HG03103 (cell line): ENCODE measurements at regions not wholly inside any gene's neighbourhood (a gene's known extent, or its start where the extent isn't known, plus 50 kb on each side); places are given as distances from the start of the nearest gene placed in this dataset.
"Not testable (repeated sequence)": the region's sequence is repeated elsewhere in the genome, so short reads cannot be mapped to it uniquely, and the experiment has no call there.

ENCODE experiments used
- ATAC-seq: cut with Tn5 transposase; IDR thresholded peaks from one replicate; pipeline ENCODE4 v1.9.1; 2021; ENCODE audit warnings: low read depth; ENCODE audit not compliant: unreplicated experiment

DNA sequence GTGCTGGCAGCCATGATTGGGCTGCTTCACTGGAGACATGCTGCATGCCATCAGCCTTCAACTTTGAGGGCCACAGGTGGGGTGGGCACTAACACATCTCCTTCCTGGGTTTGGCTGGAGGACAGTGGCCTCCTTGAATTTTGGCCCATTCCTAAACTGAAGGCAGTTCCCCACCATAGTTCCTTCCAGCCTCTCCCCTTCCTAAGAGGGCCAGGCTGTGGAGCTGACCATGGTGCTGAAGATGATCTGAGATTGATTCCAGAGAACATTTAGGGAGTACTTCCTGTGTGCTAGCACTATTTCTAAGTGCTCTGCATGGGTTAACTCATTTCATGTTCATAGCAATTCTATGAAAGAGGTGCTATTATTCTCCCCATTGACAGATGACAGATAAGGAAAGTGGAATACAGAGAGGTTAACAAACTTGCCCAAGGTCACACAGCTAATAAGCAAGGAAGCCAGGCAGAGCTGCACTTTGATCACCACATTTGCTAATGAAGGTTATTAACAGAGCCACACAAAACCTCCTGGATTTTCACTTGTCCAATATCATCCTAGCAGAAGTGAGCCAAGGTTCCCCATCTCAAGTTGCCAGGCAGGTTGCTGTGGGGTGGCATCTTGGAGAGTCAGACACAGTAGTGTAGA lies 175.3 kb downstream of the ZIC5 start:
- no peak for ATAC-seq

DNA sequence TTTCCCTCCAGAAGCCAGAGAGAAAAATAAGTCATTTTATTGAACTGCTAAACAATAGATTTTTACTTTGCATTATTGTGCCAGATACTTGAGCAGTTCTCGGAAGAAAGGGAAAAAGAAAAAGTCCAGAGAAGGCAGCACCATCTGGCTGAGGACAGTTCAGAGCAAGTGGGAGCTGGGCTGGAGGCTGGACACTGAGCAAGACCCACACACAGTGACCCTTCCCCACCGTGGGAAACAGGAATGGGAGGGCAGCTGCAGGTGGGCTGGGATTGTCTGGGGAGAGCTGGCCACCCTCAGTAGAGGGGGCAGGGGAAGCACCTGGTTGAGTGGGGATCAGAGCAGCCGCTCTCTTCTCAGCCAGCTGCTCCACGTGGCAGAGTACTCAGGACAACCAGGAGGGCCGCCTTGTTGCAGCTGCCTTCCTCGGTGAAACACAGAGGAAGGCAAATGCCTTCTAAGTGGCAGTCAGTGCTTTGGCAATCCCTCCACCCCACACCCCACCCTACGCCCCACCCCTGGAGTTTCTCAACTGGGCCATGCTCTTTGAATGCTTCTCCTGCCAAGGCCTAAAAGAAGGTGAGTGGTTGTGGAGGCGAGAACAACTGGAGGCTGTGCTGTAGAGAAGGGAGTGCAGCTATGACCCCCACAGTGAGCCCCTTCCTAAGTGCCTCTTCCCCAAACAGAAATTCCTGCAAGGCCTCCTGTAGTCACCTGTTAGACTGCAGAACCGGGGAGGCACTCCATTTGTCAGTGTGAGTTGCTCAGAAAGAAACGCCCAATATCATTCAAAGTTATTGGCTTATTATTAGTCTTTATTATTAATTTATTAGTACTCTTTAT lies 179.3 kb downstream of the ZIC5 start:
- ATAC-seq = no peak

DNA sequence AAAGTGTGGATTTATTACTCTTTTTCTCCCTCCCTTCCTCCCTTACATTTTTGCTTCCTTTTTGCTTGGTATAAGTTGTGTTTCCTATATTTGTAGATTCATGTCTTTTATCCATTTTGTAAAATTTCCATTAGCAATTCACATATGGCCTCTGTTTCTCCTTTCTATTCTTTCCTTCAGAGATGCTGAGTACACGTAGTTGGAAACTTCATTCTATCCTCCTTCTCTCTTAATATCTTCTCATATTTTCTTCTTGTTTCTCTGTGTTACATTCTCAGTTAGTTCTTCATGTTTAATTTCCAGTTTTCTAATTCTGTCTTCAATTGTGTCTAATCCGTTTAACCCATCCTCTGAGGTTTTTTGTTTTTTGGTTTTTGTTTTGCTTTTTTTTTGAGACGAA lies 188.9 kb downstream of the ZIC5 start:
- no peak for ATAC-seq

DNA sequence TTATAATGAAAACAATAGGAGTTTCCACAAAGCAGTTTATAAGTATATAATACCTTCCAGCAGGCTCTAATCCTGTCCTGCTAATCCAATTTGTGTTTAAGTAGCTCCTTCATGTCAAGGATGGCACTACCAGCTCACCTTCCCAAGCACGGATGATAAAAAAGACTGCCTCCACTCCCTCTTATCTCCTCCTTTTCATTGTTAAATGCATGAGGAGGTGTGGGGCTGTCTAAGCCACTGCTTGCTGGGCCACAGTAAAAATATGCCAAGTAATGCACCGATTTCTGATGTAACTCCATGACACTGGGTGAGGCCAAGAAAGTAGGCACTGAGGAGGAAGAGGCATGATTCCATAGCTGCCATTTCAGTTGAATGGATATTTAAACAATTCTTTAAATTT lies 193.1 kb downstream of the ZIC5 start:
- ATAC-seq = no peak

DNA sequence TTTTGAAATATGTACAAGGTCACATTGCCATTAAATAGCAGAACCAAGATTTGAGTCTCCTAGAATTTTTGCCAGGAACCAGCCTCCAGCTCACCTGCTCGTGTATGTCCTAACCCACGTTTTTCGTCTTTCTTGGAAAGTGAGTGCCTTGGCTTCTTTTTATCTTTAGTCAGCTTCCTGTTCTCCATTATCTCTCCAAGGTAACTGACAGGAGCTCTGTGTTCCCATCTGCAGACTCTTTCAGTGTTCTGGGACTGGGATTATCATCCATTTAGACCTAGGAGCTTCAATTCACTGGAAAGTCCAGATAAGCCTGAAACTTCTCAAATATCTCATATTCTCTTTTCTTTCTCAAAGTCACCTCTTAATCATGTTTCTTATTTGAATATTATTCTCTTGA lies 193.7 kb downstream of the ZIC5 start:
- no peak for ATAC-seq

DNA sequence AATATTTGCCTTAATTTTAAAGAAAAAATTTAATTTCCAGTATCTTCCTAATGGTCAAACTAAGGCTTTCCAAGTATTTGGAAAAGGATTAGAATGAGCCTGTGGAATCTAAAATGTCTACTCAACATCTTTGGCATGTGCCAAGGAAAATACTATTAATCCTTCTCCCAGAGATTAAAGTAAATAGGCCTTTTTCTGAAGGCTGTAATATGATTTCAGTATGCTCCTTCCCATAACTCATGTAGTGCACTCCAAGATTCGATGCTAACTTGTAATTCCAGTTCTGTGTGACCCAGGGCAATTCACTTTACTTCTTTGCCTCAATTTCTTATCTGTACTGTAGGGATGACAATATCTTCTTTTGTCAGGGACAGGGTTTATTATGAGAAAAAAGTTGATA lies 196.9 kb downstream of the ZIC5 start:
- ATAC-seq = no peak

DNA sequence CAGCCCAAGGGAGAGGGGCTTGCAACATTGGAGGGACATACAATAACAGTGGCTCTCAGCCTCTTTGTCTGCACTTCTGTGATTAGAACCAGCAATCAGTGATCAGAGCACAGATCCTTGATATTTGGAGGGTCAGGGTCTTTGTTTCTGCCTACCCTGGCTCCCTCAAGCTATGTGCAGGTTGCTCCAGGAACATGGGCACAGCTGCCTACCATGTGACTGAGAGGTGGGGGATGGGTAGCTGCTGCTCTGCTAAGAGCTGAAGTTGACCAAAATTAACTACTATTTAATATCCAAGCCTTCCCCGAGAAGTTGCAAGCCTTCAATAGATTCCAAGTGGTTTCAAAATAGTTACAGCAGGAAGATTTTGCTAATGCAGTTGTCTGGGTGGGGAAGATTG lies 202.6 kb downstream of the ZIC5 start:
- no peak for ATAC-seq

DNA sequence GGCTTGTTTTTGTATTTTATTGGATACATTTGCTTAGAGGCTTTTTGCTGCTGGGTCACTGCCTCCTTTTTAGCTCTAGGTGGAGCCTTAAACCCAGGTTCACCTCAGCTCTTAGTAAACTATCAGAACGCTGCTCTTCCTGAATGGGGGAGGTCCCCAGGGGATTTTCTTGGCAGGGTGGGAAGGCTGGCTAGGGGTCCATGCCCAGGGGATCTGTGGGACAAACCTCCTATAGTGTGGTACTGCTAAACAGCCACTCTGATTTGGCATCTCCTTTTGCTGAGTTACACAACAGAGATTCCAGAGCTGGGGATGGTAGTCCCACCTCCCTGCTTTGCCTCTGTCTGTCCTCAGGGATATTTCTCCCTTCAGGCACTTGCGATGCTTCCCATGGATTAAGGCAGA lies 204.9 kb downstream of the ZIC5 start:
- ATAC-seq = no peak

DNA sequence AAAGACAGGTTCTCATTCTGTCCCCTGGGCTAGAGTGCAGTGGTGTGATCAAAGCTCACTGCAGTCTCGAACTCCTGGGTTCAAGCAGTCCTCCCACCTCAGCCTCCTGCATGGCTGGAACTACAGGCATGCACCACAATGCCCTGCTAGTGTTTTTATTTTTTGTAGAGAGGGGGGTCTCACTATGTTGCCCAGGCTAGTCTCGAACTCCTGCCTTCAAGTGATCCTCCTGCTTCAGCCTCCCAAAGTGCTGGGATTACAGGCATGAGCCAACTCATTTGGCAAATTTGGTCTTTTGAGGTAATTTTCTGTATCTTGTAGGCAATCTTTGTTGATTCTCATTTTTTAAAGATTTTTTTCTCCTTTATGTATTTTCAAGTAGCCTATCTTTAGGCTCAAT lies 205.7 kb downstream of the ZIC5 start:
- no peak for ATAC-seq

DNA sequence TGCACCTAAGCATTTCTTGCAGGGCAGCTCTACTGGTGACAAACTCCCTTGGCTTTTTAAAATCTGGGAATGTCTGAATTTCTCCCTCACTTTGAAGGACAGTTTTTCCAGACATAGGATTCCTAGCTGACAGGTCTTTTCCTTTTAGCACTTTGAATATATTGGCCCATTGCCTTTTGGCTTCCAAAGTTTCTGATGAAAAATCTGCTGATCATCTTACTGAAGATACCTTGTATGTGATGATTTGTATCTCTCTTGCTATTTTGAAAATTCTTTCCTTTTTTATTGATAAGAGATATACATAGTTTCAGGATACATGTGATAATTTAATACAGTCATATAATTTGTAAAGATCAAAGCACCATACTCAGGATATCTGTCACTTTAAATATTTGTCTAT lies 211.1 kb downstream of the ZIC5 start:
- ATAC-seq = no peak

DNA sequence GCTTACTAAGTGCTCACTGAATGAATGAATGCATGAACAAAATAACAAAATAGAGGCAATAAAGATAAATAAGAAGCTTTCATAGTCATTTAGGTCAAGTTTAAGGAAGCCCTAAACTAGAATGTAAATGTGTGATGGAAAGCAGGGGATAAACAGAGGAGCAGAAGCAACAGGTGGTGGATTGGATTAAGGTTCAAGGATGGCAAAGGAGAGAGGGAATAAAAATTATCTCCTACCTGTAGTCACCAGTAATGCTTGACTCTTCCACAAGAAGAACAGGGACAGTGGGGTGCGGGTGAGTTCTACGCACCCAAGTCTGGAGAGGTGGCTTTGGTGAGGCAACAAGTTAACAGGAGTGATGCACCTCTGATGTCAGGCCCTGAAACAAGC lies 212.4 kb downstream of the ZIC5 start:
- no peak for ATAC-seq

DNA sequence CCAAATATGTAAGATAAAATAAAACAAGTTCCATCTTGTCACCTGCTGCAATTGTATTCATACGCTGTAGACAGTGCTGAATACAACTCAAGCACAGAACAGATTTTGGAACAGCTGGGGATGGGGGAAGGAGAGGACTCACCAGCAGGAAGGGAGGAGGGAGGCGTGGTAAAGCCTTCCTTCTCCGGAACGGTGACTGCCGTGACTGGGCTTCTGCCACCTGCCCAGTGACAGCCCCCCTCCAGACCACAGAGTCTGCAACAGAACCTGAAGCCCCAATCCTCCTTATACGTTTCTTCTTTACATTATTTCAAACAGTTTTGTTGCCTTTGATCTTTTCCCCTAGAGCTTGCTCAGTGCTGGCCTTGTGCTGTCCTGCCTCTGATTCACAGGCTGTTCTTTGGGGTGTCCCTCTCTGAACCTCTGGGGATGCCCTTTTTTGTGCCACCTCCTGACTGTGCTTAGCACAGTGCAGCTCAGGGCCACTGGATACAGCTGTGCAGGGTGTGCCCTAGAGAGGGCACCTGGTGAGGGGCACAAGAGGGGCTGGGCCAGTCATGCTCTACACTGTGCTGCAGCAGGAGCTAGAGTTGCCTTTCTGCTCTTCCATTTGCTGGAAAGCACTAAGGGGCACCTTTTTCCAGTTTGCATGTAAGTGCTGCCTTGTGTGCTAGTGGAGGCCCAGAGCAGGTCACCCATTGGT lies 213.0 kb downstream of the ZIC5 start:
- no peak for ATAC-seq

DNA sequence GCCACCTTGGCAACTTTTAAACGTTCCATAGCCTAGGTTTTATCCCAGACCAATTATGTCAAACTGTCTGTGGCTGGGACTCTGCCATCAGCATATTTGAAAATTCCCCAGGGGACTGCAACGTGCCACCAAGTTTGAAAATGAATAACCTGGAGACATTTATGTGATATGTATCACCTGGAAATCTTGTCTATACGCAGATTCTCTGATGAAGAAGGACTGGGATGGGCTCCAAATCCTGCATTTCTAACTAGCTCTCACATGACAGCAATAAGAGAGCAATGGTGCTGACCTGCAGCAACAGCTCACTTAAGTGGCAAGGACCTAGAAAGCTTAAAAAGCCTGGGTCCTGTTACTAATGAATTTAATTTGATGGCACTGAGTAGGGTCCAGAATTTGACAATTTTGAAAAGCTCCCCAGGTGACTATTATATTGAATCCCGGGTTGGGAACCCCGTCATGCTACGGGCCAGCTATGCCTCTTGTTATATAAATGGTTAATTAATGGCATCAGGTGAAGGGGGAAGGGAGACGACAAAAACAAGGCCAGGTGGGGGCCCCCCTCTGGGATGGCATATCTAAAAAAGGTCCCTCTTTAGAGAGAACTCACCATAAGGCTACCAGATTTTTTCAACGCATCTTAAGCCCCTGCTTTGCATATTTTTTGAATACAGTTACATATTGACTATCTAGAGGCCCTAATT lies 213.7 kb downstream of the ZIC5 start:
- ATAC-seq = no peak

DNA sequence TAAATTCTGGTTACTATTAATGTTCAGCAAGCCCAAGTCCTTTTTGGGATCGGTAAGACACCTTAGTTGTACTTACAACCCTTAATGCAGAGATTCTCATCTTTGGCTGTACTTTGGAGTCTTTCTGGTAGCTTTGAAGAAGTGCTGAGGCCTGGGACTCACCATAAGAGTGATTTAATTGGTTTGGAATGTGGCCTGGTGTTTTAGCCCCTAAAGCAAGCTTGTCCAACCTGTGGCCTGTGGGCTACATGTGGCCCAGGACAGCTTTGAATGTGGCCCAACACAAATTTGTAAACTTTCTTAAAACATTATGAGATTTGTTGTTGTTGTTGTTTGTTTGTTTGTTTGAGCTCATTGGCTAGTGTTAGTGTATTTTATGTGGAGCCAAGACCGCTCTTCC lies 215.3 kb downstream of the ZIC5 start:
- no peak for ATAC-seq

DNA sequence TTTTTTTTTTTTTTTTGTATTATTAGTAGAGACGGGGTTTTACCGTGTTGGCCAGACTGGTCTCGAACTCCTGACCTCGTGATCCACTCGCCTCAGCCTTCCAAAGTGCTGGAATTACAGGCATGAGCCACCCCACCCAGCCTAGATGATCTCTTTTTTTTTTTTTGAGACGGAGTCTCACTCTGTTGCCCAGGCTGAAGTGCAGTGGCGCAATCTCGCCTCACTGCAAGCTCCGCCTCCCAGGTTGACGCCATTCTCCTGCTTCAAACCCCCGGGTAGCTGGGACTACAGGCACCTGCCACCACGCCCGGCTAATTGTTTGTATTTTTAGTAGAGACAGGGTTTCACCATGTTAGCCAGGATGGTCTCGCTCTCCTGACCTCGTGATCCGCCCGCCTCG lies 216.8 kb downstream of the ZIC5 start:
- ATAC-seq = not testable (repeated sequence)

DNA sequence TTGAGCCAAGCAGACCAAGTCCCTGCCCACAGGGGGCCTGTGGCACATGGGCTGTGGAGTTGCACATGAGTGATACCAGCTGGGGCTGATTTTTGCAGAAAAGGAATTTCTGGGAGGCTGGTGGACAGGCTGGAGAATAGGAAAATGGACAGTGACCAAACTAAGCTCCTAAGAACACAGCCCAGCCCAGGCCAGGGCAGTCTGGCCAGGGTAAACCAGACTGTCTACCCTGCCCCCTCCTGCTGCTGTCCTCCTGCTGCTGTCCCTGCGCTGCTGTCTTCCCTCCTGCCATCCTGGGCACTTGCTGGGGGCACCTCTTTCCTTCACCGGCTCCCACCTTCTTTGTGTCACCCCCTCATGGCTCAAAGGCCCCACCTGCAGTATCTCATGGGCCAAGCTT lies 219.2 kb downstream of the ZIC5 start:
- ATAC-seq = no peak

DNA sequence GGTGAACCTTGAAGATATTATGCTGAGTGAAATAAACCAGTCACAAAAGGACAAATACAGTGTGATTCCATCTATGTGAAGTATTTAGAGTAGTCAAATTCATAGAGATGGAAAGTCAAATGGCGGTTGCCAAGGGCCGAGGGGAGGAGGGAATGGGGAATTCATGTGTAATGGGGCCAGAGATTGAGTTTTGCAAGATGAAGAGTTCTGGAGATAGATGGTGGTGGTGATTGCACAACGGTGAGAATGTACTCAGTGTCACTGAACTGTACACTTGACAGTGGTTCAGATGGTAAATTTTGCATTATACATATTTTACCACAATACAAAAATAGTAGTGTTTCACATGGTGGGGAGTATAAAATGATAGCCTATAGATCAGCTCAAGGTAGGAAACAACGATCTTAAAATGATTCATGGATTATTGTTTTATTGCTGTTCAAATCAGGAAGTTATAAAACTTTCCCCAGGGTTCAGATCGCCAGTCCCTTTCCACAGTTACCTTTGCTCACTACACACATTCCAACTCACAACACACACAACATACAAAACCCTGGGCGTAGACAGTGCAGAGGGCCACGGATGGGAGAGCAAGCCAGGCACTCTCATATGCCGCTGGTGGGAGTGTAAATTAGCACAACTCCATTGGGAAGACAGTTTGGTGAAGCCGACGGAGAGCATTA lies 219.9 kb downstream of the ZIC5 start:
- no peak for ATAC-seq

DNA sequence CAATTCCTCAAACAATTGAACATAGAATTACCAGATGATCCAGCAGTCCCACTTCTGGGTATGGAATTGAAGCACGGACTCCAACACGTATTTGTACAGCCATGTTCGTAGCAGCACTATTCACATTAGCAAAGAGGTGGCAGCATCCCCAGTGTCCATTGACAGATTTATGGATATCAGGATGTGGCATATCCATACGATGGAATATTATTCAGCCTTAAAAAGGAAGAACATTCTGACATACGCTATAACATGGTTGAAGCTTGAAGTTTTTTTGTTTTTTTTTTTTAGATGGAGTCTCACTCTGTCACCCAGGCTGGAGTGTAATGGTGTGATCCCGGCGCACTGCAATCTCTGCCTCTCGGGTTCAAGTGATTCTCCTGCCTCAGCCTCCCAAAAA lies 220.6 kb downstream of the ZIC5 start:
- ATAC-seq = no peak

DNA sequence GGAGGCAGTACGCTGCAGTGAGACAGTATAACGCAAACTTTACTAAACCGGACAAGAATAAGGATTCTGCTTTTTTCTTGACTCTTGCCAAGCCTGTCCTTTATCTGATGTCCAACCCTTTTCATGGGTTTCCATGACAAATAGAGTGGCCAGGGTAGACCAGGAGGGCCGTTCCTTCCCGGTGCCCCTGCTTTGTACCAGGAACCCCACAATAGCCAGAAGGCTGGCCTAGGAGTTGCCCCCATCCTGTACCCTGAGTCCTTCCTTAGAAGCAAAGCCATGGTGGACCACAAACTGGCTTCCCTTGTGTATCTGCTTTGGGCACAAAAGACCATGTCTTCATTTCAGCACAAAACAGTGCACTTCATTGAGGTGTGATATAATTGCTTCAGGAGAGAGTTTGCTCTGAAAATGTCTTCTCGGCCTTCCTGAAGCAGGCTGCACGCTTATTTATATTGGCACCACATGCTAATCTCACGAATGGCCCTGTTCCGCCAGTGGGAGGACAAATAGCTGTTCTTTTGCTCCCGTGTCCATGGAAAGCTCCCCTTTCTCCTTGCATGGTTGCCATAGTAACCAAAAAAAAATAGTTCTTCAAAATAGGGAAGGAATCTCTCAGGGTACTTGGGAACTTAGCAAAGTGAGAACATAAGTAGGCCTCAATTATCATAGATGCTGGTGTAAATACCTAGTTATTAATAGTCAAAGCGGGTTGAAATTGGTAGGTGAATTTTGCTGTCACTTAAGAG lies 222.1 kb downstream of the ZIC5 start:
- ATAC-seq = no peak

DNA sequence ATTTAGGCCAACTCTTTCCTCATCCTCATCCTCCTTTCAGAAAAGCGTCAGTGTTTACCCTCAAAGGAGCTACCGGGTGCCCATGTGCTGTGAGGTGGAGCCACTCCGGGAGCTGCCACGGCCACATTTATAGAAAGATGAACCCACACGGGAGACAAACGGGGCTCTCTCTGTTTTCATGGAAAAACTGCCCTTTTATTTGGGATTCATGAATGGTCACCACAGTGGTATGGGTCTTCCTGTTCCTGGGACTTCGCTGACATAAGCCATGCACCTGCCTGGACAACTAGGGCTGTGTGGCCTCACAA lies 224.2 kb downstream of the ZIC5 start:
- ATAC-seq = no peak
